Right lobe of liver (tissue), 6 donors: ENCODE measurements at regions not wholly inside any gene's neighbourhood (a gene's known extent, or its start where the extent isn't known, plus 50 kb on each side); places are given as distances from the start of the nearest gene placed in this dataset.

Experiments
- ATAC-seq, 4 donors: fragments of 200-7000 bp; cut with Tn5 transposase; one replicate each; pipeline ENCODE4 v1.9.1; 2020; ENCODE audit warnings: mild to moderate bottlenecking in 4 of 4, moderate library complexity in 4 of 4
- DNase-seq, 3 donors: peaks; one replicate each; pipeline ENCODE4 v3.0.0-alpha.2; 2020
- H3K27ac ChIP-seq, 3 donors: fragments of 200-600 bp; one replicate each; pipeline ENCODE4 v1.8.0; 2022
- H3K27me3 ChIP-seq, 2 donors: fragments of 200-600 bp; one replicate each; pipeline ENCODE4 v1.8.0; 2022
- H3K36me3 ChIP-seq, 4 donors: fragments of 200-600 bp; sonication (generic) in 1 of 4; one replicate each; pipeline versions ENCODE4 v1.5.1 to v1.8.0; 2017 to 2022; ENCODE audit warnings: control low read depth in 1 of 4
- H3K4me1 ChIP-seq, 4 donors: fragments of 200-600 bp; sonication (generic) in 1 of 4; one replicate each; pipeline versions ENCODE4 v1.5.1 to v1.8.0; 2017 to 2022; ENCODE audit warnings: control low read depth in 1 of 4
- H3K4me3 ChIP-seq, 3 donors: fragments of 200-600 bp; one replicate each; pipeline ENCODE4 v1.8.0; 2022
- H3K9me3 ChIP-seq, 4 donors: fragments of 200-600 bp; sonication (generic) in 1 of 4; one replicate each; pipeline versions ENCODE4 v1.5.1 to v1.8.0; 2017 to 2022; ENCODE audit warnings: control low read depth in 1 of 4
- POLR2A ChIP-seq: fragments of 450-650 bp; IDR thresholded peaks from one replicate; pipeline ENCODE4 v1.6.1; 2017; ENCODE audit warnings: antibody characterized with exemption, mild to moderate bottlenecking
- WGBS: methylation state at CpG from one replicate; pipeline ENCODE4 v1.1.6; 2018; ENCODE audit warnings: low coverage, low lambda C conversion rate; ENCODE audit not compliant: insufficient coverage; ENCODE audit errors: missing lambda C conversion rate; 5-methylcytosine and 5-hydroxymethylcytosine counted together
- intact Hi-C, 2 donors: fragments of 100-400 bp; cut with DNase I; formaldehyde crosslinking; loops; one replicate each; pipeline versions ENCODE4 v1.11.2 to v1.14.1; 2022
- TF ChIP-seq, protein P1 (sequence below), 4 donors: fragments of 200-600 bp in 3 of 4; fragments of 450-650 bp in 1 of 4; IDR thresholded peaks; one replicate each; pipeline versions ENCODE4 v1.5.1 to v1.8.0; 2016 to 2022; ENCODE audit warnings: antibody characterized with exemption in 4 of 4, mild to moderate bottlenecking in 2 of 4
- donor health status: DM: no; HTN: yes; CAD: no.
- donor health status: DM: no; HTN: no; CAD: no.
- donor health status: DM: no; HTN: no; CAD: no.
- donor health status: DM: no; HTN: yes; CAD: no.
- donor health status: DM: no; HTN: yes; CAD: no.

DNA sequence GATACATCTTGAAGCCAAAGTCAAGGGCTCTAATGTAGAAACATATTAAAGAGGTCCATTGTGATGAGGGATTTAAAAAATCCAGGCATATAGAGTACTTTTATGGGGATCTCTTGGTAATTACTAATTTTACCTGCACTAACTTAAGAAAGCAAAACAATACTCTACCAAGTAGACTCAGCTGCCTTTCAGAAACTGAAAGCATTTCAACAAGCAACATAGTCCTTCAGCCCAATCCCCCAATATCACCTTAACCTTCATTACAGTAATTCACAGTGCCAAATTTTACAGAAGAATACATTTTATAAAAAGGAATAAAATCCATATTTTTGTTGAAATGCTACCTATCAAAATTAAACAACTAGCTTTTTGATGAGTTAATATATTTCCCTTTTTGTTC, 422.9 kb downstream of the DTHD1 start:
- no peak for TF ChIP-seq POLR2A
- TF ChIP-seq, protein P1, sequence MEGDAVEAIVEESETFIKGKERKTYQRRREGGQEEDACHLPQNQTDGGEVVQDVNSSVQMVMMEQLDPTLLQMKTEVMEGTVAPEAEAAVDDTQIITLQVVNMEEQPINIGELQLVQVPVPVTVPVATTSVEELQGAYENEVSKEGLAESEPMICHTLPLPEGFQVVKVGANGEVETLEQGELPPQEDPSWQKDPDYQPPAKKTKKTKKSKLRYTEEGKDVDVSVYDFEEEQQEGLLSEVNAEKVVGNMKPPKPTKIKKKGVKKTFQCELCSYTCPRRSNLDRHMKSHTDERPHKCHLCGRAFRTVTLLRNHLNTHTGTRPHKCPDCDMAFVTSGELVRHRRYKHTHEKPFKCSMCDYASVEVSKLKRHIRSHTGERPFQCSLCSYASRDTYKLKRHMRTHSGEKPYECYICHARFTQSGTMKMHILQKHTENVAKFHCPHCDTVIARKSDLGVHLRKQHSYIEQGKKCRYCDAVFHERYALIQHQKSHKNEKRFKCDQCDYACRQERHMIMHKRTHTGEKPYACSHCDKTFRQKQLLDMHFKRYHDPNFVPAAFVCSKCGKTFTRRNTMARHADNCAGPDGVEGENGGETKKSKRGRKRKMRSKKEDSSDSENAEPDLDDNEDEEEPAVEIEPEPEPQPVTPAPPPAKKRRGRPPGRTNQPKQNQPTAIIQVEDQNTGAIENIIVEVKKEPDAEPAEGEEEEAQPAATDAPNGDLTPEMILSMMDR (IDR thresholded peaks at IDR 0.05): no peak
- no peak overlapping the region for H3K4me3 ChIP-seq
- no peak overlapping the region for H3K27ac ChIP-seq
- no peaks in the 10 kb centered on the region for H3K4me1 ChIP-seq
- intact Hi-C loops: no loop called here
- H3K27me3 ChIP-seq: no peaks in the 10 kb centered on the region
- no peaks in the 10 kb centered on the region for H3K9me3 ChIP-seq
- peaks cover 0 to 2% (median 0%) of the 10 kb centered on the region in 4 donors for H3K36me3 ChIP-seq
- no peak for ATAC-seq
- DNase-seq: no peak

DNA sequence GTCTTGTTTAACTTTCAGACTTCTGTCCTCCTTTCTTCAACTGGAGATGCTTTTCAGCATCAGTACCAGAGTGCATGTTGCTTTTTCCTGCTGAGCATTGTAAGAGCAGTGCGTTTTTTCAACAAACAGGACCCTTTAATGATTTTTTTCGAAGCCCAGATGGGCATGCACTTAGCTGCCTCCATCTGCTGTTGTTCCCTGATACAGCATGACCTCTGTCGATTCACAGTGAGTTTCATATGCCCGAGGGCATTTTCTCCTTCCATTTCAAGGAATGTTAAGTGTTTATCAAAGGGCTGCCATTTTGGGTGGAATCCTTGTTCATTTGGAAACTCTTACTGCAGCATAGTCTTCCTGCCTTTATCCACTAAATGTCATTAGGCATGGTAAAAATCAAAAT, 428.6 kb downstream of the DTHD1 start:
- intact Hi-C loops: no loop called here
- H3K9me3 ChIP-seq: no peaks in the 10 kb centered on the region
- no peaks in the 10 kb centered on the region for H3K27me3 ChIP-seq
- no peaks in the 10 kb centered on the region for H3K4me1 ChIP-seq
- H3K4me3 ChIP-seq: no peak overlapping the region
- H3K36me3 ChIP-seq: peaks cover 0 to 2% (median 0%) of the 10 kb centered on the region in 4 donors
- DNase-seq (no peak), ATAC-seq (no peak)
- H3K27ac ChIP-seq: no peak overlapping the region
- WGBS: 28% methylated on average over 4 of the region's 4 CpGs
- TF ChIP-seq POLR2A: no peak
- TF ChIP-seq, protein P1 (IDR thresholded peaks at IDR 0.05): no peak

DNA sequence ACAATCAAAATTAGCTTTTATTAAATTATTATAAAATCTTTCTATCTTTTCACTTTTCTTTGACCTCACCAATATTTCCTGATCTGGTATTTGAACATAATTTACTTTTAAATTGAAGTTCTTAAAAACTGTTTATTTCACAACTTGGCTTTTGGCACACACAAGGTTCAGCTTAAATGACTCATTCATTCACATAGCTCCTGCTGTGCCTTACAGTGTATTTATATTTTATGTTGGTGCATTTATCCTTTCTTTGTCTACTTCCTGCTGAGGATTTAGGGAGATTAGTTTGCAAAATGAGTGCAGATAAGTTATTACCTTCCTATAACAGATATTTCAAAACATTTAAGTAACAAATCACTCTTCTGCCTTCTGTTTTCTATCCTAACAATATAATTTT, 430.6 kb downstream of the DTHD1 start:
- Histone ChIP-seq H3K27me3 (no peaks in the 10 kb centered on the region), H3K27ac (no peak overlapping the region), H3K9me3 (no peaks in the 10 kb centered on the region), H3K4me3 (no peak overlapping the region), H3K36me3 (no peaks in the 10 kb centered on the region), H3K4me1 (no peaks in the 10 kb centered on the region)
- DNase-seq (no peak), ATAC-seq (no peak)
- TF ChIP-seq, protein P1 (IDR thresholded peaks at IDR 0.05): no peak
- TF ChIP-seq POLR2A: no peak
- intact Hi-C loops: no loop called here

DNA sequence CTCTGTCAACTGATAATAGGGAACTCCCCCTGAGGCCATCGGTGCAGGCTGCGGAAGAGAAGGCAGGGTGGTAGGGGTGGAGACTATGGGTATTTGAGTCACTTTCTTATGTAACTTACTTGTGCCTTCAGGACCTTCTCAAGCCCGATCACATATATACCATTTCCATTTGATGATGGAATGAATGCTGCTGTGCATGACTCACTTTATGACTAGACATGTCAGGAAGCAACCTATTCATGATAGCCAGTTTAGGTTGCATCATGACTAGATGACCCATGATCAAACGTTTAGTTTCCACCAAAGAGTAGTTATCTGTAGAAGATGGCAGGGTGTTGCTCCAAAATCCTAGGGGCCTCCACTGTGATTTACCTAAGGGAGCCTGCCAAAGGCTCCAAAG, 435.5 kb downstream of the DTHD1 start:
- TF ChIP-seq POLR2A: no peak
- TF ChIP-seq, protein P1 (IDR thresholded peaks at IDR 0.05): no peak
- no peaks in the 10 kb centered on the region for H3K9me3 ChIP-seq
- ATAC-seq (no peak), DNase-seq (no peak)
- no peaks in the 10 kb centered on the region for H3K4me1 ChIP-seq
- H3K36me3 ChIP-seq: no peaks in the 10 kb centered on the region
- no peak overlapping the region for H3K4me3 ChIP-seq
- H3K27ac ChIP-seq: no peak overlapping the region
- H3K27me3 ChIP-seq: no peaks in the 10 kb centered on the region
- 88% methylated on average over 3 of the region's 4 CpGs for WGBS
- intact Hi-C loops: no loop called here

DNA sequence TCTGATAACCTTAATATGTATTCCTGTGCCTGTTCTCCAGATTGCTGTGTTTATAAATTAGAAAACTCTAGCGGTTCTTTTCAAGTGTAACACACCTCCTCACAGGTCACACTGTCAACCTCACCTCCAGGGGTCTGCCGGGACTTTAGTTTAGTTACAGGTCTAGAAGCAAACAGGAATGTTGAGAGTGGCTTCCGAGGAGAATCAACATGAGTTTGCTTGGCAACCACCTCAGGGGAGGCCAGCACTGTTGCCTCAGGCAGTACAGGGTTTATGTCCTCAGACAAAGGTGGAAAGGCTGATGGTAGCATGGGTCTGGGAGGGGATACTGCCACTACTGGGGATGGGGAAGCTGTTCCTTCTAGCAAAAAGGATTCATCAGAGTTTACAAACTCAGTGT, 438.0 kb downstream of the DTHD1 start:
- 37% methylated on average over 3 of the region's 3 CpGs for WGBS
- H3K36me3 ChIP-seq: no peaks in the 10 kb centered on the region
- ATAC-seq (no peak), DNase-seq (no peak)
- intact Hi-C loops: no loop called here
- no peaks in the 10 kb centered on the region for H3K27me3 ChIP-seq
- no peaks in the 10 kb centered on the region for H3K9me3 ChIP-seq
- TF ChIP-seq, protein P1 (IDR thresholded peaks at IDR 0.05): no peak
- TF ChIP-seq POLR2A: no peak
- H3K27ac ChIP-seq: no peak overlapping the region
- H3K4me1 ChIP-seq: no peaks in the 10 kb centered on the region
- H3K4me3 ChIP-seq: no peak overlapping the region
